GM12878 (cell line): ENCODE measurements at regions not wholly inside any gene's neighbourhood (a gene's known extent, or its start where the extent isn't known, plus 50 kb on each side); places are given as distances from the start of the nearest gene placed in this dataset.

Experiments used
- ATF2 ChIP-seq: IDR thresholded peaks from 2 replicates; pipeline ENCODE4 v1.6.1; 2012; ENCODE audit warnings: low read length, inconsistent platforms
- ATF3 ChIP-seq: IDR thresholded peaks from 2 replicates; pipeline ENCODE4 v1.6.1; 2011; ENCODE audit warnings: low read depth, mild to moderate bottlenecking, low read length, moderate library complexity, borderline replicate concordance; ENCODE audit errors: extremely low read depth
- CBX3 ChIP-seq: fragments of 200-600 bp; sonication (generic); IDR thresholded peaks from 2 replicates; pipeline ENCODE4 v1.6.1; 2016; ENCODE audit warnings: low read depth, borderline replicate concordance
- CHD1 ChIP-seq: IDR thresholded peaks from 2 replicates; pipeline ENCODE4 v1.6.1; 2012; ENCODE audit warnings: low read depth, low read length, improper control_type of control experiment
- CHD2 ChIP-seq: IDR thresholded peaks from 2 replicates; pipeline ENCODE4 v1.6.1; 2011; ENCODE audit warnings: low read depth, low read length, improper control_type of control experiment, borderline replicate concordance
- CREM ChIP-seq: IDR thresholded peaks from 2 replicates; pipeline ENCODE4 v1.6.1; 2014; ENCODE audit warnings: antibody characterized with exemption, low read depth
- EGR1 ChIP-seq, 2 experiments: IDR thresholded peaks; 1 replicate in 1 of 2; 2 replicates in 1 of 2; pipeline ENCODE4 v1.6.1; 2011 to 2012; ENCODE audit warnings: low read depth in 2 of 2, low read length in 2 of 2, borderline replicate concordance in 1 of 2, mild to moderate bottlenecking in 1 of 2, moderate library complexity in 1 of 2
- EP300 ChIP-seq, 2 experiments: fragments of 150-350 bp in 1 of 2; IDR thresholded peaks; 2 replicates each; pipeline ENCODE4 v1.6.1; 2011 to 2012; ENCODE audit warnings: low read depth in 2 of 2, low read length in 2 of 2, borderline replicate concordance in 1 of 2, improper control_type of control experiment in 1 of 2, inconsistent platforms in 1 of 2; ENCODE audit not compliant: control insufficient read depth in 1 of 2
- ESRRA ChIP-seq: IDR thresholded peaks from 2 replicates; pipeline ENCODE4 v1.6.1; 2012; ENCODE audit warnings: mild to moderate bottlenecking, low read length, improper control_type of control experiment
- GATAD2B ChIP-seq: fragments of 450-650 bp; conservative IDR thresholded peaks from 2 replicates; pipeline ENCODE4 v1.6.1; 2017; ENCODE audit warnings: low read depth, mild to moderate bottlenecking, moderate library complexity
- JUNB ChIP-seq: IDR thresholded peaks from 2 replicates; pipeline ENCODE4 v1.6.1; 2016; ENCODE audit warnings: antibody characterized with exemption, mild to moderate bottlenecking
- KAT2A ChIP-seq: conservative IDR thresholded peaks from 2 replicates; pipeline ENCODE4 v1.6.1; 2011; ENCODE audit warnings: low read depth, low read length; ENCODE audit not compliant: control insufficient read depth
- KLF5 ChIP-seq: fragments of 450-650 bp; IDR thresholded peaks from 2 replicates; pipeline ENCODE4 v1.6.1; 2014; ENCODE audit warnings: mild to moderate bottlenecking; ENCODE audit not compliant: partially characterized antibody
- MTA2 ChIP-seq: fragments of 450-650 bp; IDR thresholded peaks from 2 replicates; pipeline ENCODE4 v1.6.1; 2016; ENCODE audit warnings: low read depth, mild to moderate bottlenecking, moderate library complexity
- MYB ChIP-seq: fragments of 150-350 bp; IDR thresholded peaks from 2 replicates; pipeline ENCODE4 v1.6.1; 2014; ENCODE audit warnings: mild to moderate bottlenecking, low read depth, low read length, borderline replicate concordance
- MYC ChIP-seq: IDR thresholded peaks from 2 replicates; pipeline ENCODE4 v1.6.1; 2011; ENCODE audit warnings: mild to moderate bottlenecking, low read length, moderate library complexity, inconsistent platforms; ENCODE audit not compliant: insufficient read depth, insufficient replicate concordance, insufficient read length, severe bottlenecking
- NFYA ChIP-seq: IDR thresholded peaks from 2 replicates; pipeline ENCODE4 v1.6.1; 2011; ENCODE audit warnings: low read depth, mild to moderate bottlenecking, low read length, improper control_type of control experiment, borderline replicate concordance
- RUNX3 ChIP-seq: IDR thresholded peaks from 2 replicates; pipeline ENCODE4 v1.6.1; 2012; ENCODE audit warnings: low read length, inconsistent platforms
- SIN3A ChIP-seq: IDR thresholded peaks from 2 replicates; pipeline ENCODE4 v1.6.1; 2012; ENCODE audit warnings: low read depth, low read length, improper control_type of control experiment
- SMAD1 ChIP-seq: fragments of 450-650 bp; IDR thresholded peaks from 2 replicates; pipeline ENCODE4 v1.6.1; 2018; ENCODE audit warnings: mild to moderate bottlenecking, low read depth; ENCODE audit not compliant: partially characterized antibody
- SUPT20H ChIP-seq: IDR thresholded peaks from 2 replicates; pipeline ENCODE4 v1.6.1; 2011; ENCODE audit warnings: low read depth, mild to moderate bottlenecking, low read length, moderate library complexity, borderline replicate concordance; ENCODE audit not compliant: control insufficient read depth
- TCF7 ChIP-seq: IDR thresholded peaks from 2 replicates; pipeline ENCODE4 v1.6.1; 2014; ENCODE audit warnings: antibody characterized with exemption, borderline replicate concordance
- ZNF207 ChIP-seq: fragments of 450-650 bp; IDR thresholded peaks from 2 replicates; pipeline ENCODE4 v1.6.1; 2014; ENCODE audit warnings: antibody characterized with exemption, mild to moderate bottlenecking, borderline replicate concordance
- ZNF687 ChIP-seq: fragments of 450-650 bp; IDR thresholded peaks from 2 replicates; pipeline ENCODE4 v1.6.1; 2017; ENCODE audit warnings: mild to moderate bottlenecking, moderate library complexity
- TF ChIP-seq, protein P1 (sequence below): IDR thresholded peaks from 2 replicates; pipeline ENCODE4 v1.6.1; 2011; ENCODE audit warnings: mild to moderate bottlenecking, low read depth, low read length, moderate library complexity; ENCODE audit not compliant: insufficient replicate concordance

DNA sequence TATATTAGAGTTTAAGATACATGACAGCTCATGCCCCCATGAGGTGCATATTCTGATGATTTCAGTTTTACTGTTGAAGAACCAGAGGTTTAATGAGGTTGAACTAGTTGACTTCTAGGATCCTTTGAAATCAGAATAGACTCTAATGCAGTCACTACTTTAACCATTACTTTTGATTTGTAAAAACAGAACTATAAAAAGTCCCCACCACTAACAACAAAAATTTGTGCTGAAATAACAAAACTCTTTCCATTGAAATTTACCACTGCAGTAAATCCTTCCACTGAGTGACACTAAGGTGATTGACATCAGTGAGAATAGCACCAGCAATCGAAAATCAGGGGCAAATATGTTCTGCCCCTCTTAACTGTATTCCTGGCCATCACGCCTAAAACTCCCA lies 214.1 kb downstream of the SHQ1 start (continued):
- no peak for TF ChIP-seq ATF3
- 0 out of 2 replicates have a peak, but pooled peaks have one; percentile 40 for TF ChIP-seq TCF7
- no peak for TF ChIP-seq ESRRA
- no peak for TF ChIP-seq GATAD2B
- no peak for TF ChIP-seq SMAD1
- peak; percentile 17; the same call in 1 of the 2 replicates for TF ChIP-seq CREM
- TF ChIP-seq RUNX3, result peak; percentile 63
- TF ChIP-seq EGR1 (IDR thresholded peaks at IDR 0.05; ENCODE audit: borderline replicate concordance in 1 of 2, low read depth in 2 of 2, low read length in 2 of 2), result no peak
- TF ChIP-seq CBX3, result no peak
- TF ChIP-seq SUPT20H, result no peak
- no peak for TF ChIP-seq KLF5
- TF ChIP-seq MYC, result no peak
- no peak for TF ChIP-seq ZNF687
- peak; percentile 39 to 60; a peak in 3 of 4 replicates for TF ChIP-seq EP300 (IDR thresholded peaks at IDR 0.05; ENCODE audit: borderline replicate concordance in 1 of 2, control insufficient read depth in 1 of 2, low read depth in 2 of 2, low read length in 2 of 2)
- peak; percentile 74 for TF ChIP-seq JUNB
- TF ChIP-seq ATF2, result peak; percentile 68
- TF ChIP-seq MTA2, result peak; percentile 80
- no peak for TF ChIP-seq CHD1
- TF ChIP-seq ZNF207, result no peak
- TF ChIP-seq, protein P1, sequence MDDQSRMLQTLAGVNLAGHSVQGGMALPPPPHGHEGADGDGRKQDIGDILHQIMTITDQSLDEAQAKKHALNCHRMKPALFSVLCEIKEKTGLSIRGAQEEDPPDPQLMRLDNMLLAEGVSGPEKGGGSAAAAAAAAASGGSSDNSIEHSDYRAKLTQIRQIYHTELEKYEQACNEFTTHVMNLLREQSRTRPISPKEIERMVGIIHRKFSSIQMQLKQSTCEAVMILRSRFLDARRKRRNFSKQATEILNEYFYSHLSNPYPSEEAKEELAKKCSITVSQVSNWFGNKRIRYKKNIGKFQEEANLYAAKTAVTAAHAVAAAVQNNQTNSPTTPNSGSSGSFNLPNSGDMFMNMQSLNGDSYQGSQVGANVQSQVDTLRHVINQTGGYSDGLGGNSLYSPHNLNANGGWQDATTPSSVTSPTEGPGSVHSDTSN, result peak; percentile 69
- TF ChIP-seq MYB, result no peak
- TF ChIP-seq KAT2A, result no peak
- TF ChIP-seq NFYA, result no peak
- no peak for TF ChIP-seq SIN3A
- no peak for TF ChIP-seq CHD2
